ENCODE measurements at regions not wholly inside any gene's neighbourhood (a gene's known extent, or its start where the extent isn't known, plus 50 kb on each side); places are given as distances from the start of the nearest gene placed in this dataset.
"Not testable (repeated sequence)": the region's sequence is repeated elsewhere in the genome, so short reads cannot be mapped to it uniquely, and the experiment has no call there.

DNA sequence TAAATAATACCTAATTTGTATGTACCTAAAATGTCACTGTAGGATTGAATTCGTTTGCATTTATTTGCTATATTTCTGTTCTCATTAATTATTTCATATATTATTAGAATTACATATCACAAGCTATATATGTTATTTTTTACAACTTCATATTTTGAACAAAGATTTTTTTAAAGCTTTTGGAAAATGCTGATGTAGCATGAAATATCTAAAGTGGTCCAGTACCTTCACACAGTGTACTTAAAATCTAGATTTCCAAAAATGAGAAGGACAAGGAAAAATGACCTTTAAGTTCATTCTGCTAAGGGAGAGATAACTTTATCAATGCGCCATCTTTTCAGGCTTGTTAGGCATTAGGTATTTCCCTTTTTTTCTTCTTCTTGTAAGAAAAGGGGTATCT is 71.8 kb downstream of the LARP7 start:
- Histone ChIP-seq H3K36me3 (ENCODE audit: insufficient read depth, low read length) (no peaks in the 10 kb centered on the region), H3K9me2 (replicated peaks; ENCODE audit: insufficient read depth, low read length) (no peaks in the 10 kb centered on the region), H2AFZ (ENCODE audit: low read length) (no peak overlapping the region), H3K9me3 (ENCODE audit: low read length) (no peaks in the 10 kb centered on the region), H3K79me2 (ENCODE audit: low read length) (no peaks in the 10 kb centered on the region), H3K4me1 (ENCODE audit: low read length) (peaks cover 22% of the 10 kb centered on the region), H3K4me2 (ENCODE audit: low read depth, low read length, poor library complexity, severe bottlenecking) (no peak overlapping the region), H3K27ac (ENCODE audit: low read length) (no peak overlapping the region), H3K27me3 (ENCODE audit: low read length) (no peaks in the 10 kb centered on the region), H4K20me1 (ENCODE audit: insufficient read depth, low read depth, low read length) (no peaks in the 10 kb centered on the region), H3K4me3 (ENCODE audit: low read length) (no peak overlapping the region), H3K9ac (ENCODE audit: low read length) (no peak overlapping the region)
- DNase-seq, result no peak

DNA sequence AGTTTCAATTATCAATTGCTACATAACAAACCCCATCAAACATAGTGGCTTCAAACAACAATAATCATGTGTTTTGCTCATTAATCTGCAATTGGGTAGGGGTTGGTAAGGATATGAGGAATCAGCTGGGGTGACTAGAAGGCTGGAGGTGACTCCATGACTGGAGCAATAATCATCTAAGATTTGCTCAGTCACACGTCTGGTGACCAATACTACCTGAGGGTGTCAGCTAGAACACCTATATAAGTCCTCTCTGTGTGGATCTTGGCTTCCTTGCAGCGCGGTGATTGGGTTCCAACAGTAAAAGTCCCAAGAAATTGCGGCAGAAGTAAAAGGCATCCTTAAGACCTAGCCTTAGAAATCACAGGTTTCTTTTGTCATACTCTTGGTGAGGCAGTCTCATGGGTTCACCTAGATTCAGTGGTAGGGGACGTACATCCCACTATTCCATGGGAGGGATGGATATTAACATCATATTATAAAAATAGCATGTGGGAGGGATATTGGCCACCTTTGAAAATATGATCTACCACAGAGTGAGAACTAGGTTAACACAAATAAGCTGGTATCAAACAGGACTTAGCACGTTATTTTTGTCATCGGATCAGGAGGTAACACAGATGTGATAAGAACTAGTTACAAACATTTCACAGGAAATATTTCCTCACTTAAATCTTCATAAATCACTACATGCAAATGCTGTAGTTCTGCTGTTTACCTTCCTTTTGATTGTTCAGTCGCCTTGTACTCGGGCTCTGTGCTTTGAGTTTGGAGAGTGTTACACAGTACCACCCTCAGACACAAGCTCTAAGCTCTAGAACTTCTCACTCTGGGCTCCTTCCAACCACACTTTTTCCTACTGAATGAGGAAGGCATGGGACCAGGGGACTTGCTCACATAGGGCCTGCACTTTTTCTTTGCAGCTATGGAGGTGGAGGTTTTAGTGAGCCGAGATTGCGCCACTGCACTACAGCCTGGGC is 78.3 kb downstream of the LARP7 start:
- Histone ChIP-seq H3K79me2 (ENCODE audit: low read length) (no peaks in the 10 kb centered on the region), H3K9me2 (replicated peaks; ENCODE audit: insufficient read depth, low read length) (no peaks in the 10 kb centered on the region), H3K9me3 (ENCODE audit: low read length) (no peaks in the 10 kb centered on the region), H3K27me3 (ENCODE audit: low read length) (no peaks in the 10 kb centered on the region), H3K36me3 (ENCODE audit: insufficient read depth, low read length) (no peaks in the 10 kb centered on the region), H3K4me3 (ENCODE audit: low read length) (no peak overlapping the region), H3K9ac (ENCODE audit: low read length) (no peak overlapping the region), H3K4me1 (ENCODE audit: low read length) (peaks cover 7% of the 10 kb centered on the region), H3K4me2 (ENCODE audit: low read depth, low read length, poor library complexity, severe bottlenecking) (no peak overlapping the region), H2AFZ (ENCODE audit: low read length) (no peak overlapping the region), H3K27ac (ENCODE audit: low read length) (no peak overlapping the region), H4K20me1 (ENCODE audit: insufficient read depth, low read depth, low read length) (no peaks in the 10 kb centered on the region)
- DNase-seq, result no peak

DNA sequence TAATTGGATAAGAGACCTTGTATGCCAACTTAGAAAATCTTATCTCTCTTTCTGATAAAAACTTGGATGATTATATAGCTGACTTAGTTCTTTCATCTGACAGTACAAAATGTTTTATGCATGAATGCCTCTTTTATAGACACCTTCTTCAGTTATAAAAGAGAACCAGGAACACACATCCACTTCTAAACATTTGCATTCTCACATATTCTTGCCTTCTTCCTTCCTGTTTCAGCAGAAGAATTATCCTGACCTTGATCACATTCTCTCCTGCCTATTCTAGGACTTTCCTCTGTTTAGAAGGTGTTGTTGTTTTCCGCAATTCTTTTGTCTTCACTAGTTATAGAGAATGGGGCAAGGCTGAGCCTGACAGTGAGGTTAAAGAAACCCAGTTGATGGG is 80.9 kb downstream of the LARP7 start:
- Histone ChIP-seq H3K27me3 (ENCODE audit: low read length) (no peaks in the 10 kb centered on the region), H4K20me1 (ENCODE audit: insufficient read depth, low read depth, low read length) (no peaks in the 10 kb centered on the region), H3K4me2 (ENCODE audit: low read depth, low read length, poor library complexity, severe bottlenecking) (peak overlapping the region; percentile 43), H3K4me3 (ENCODE audit: low read length) (no peak overlapping the region), H3K9me3 (ENCODE audit: low read length) (no peaks in the 10 kb centered on the region), H3K36me3 (ENCODE audit: insufficient read depth, low read length) (no peaks in the 10 kb centered on the region), H3K27ac (ENCODE audit: low read length) (no peak overlapping the region), H3K9ac (ENCODE audit: low read length) (peak overlapping the region; percentile 32; the same call in 1 of the 2 replicates), H3K9me2 (replicated peaks; ENCODE audit: insufficient read depth, low read length) (no peaks in the 10 kb centered on the region), H3K4me1 (ENCODE audit: low read length) (peaks cover 14% of the 10 kb centered on the region), H3K79me2 (ENCODE audit: low read length) (no peaks in the 10 kb centered on the region), H2AFZ (ENCODE audit: low read length) (peak overlapping the region; percentile 84; the same call in 1 of the 2 replicates)
- peak; percentile 59 for DNase-seq

DNA sequence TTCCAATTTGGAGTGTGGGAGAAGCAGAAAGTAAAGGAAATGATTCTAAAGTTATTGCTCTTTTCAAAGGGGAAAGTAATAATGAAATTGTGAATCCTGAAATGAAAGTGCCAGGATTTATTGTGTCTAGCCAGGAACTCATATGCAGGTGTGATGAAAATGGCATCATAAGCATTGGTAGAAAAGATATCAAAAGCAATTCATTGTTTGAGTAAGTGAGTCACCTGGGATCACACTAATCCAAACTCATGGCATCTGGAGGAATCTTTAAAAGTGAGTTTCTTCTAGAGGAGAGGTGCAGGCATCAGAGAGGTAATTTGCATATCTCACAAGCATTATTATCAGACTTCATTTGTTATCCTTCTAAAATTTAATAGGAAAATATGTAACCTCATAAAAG is 84.7 kb downstream of the LARP7 start:
- Histone ChIP-seq H4K20me1 (ENCODE audit: insufficient read depth, low read depth, low read length) (no peaks in the 10 kb centered on the region), H2AFZ (ENCODE audit: low read length) (no peak overlapping the region), H3K9me2 (replicated peaks; ENCODE audit: insufficient read depth, low read length) (no peaks in the 10 kb centered on the region), H3K27ac (ENCODE audit: low read length) (no peak overlapping the region), H3K9me3 (ENCODE audit: low read length) (no peaks in the 10 kb centered on the region), H3K27me3 (ENCODE audit: low read length) (no peaks in the 10 kb centered on the region), H3K4me1 (ENCODE audit: low read length) (peaks cover 14% of the 10 kb centered on the region), H3K36me3 (ENCODE audit: insufficient read depth, low read length) (no peaks in the 10 kb centered on the region), H3K4me2 (ENCODE audit: low read depth, low read length, poor library complexity, severe bottlenecking) (peak overlapping the region; percentile 26), H3K4me3 (ENCODE audit: low read length) (no peak overlapping the region), H3K79me2 (ENCODE audit: low read length) (no peaks in the 10 kb centered on the region), H3K9ac (ENCODE audit: low read length) (no peak overlapping the region)
- DNase-seq, result no peak

DNA sequence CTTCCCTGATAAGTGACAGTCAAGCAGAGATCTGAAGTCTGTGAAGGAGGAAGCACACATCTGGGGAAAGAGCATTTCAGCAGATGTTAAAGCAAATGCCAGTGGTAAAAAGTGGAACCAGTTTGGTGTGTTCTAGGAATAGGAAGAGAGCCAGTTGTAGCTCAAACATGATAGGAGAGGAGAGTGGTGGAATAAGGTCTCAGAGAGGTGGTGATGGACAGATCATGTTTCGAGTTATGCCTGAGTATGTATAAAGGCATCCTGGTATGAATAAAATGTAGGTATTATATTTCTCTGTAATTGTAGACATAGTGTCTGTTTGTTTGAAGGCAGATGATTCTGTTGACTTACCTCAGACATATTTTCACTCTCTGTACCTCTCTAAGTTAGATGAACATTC is 89.1 kb downstream of the LARP7 start:
- no peaks in the 10 kb centered on the region for H3K27me3 ChIP-seq (ENCODE audit: low read length)
- no peaks in the 10 kb centered on the region for H3K79me2 ChIP-seq (ENCODE audit: low read length)
- H3K27ac ChIP-seq (ENCODE audit: low read length), result no peak overlapping the region
- H3K9ac ChIP-seq (ENCODE audit: low read length), result no peak overlapping the region
- no peaks in the 10 kb centered on the region for H3K9me2 ChIP-seq (replicated peaks; ENCODE audit: insufficient read depth, low read length)
- H3K36me3 ChIP-seq (ENCODE audit: insufficient read depth, low read length), result no peaks in the 10 kb centered on the region
- no peak for DNase-seq
- H3K4me3 ChIP-seq (ENCODE audit: low read length), result no peak overlapping the region
- peaks cover 7% of the 10 kb centered on the region for H3K4me1 ChIP-seq (ENCODE audit: low read length)
- H2AFZ ChIP-seq (ENCODE audit: low read length), result no peak overlapping the region
- H3K4me2 ChIP-seq (ENCODE audit: low read depth, low read length, poor library complexity, severe bottlenecking), result no peak overlapping the region
- H4K20me1 ChIP-seq (ENCODE audit: insufficient read depth, low read depth, low read length), result no peaks in the 10 kb centered on the region
- H3K9me3 ChIP-seq (ENCODE audit: low read length), result no peaks in the 10 kb centered on the region

DNA sequence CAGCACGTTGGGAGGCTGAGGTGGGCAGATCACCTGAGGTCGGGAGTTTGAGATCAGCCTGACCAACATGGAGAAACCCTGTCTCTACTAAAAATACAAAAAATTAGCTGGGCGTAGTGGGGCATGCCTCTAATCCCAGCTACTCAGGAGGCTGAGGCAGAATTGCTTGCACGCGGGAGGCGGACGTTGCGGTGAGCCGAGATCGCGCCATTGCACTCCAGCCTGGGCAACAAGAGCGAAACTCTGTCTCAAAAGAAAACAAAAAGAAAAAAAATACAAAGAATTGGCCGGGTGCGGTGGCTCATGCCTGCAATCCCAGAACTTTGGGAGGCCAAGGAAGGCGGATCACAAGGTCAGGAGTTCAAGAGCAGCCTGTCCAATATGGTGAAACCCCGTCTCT is 90.8 kb downstream of the LARP7 start:
- not testable (repeated sequence) for H3K36me3 ChIP-seq (ENCODE audit: insufficient read depth, low read length); H3K9ac ChIP-seq (ENCODE audit: low read length); H3K27ac ChIP-seq (ENCODE audit: low read length); H3K9me3 ChIP-seq (ENCODE audit: low read length); DNase-seq; H2AFZ ChIP-seq (ENCODE audit: low read length); H3K27me3 ChIP-seq (ENCODE audit: low read length); H3K4me3 ChIP-seq (ENCODE audit: low read length); H3K9me2 ChIP-seq (replicated peaks; ENCODE audit: insufficient read depth, low read length); H3K4me2 ChIP-seq (ENCODE audit: low read depth, low read length, poor library complexity, severe bottlenecking); H3K4me1 ChIP-seq (ENCODE audit: low read length); H4K20me1 ChIP-seq (ENCODE audit: insufficient read depth, low read depth, low read length); H3K79me2 ChIP-seq (ENCODE audit: low read length)

DNA sequence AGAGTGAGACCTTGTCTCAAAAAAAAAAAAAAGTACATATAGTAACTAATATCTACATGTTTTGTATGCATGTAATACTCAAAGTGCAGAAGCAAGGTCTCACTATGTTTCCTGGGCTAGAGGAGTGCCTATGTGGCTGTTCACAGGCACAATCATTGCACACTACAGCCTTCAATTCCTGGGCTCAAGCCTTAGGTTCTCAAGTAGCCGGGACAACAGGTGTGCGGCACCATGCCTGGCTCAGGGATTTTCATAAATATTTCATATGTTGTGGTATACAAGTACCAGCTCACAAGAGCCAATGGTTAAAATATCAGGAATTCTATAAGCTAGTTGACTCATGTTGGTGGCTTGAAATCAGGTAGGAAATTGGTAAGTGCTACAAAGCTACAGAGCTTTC is 94.8 kb downstream of the LARP7 start:
- Histone ChIP-seq H3K9me2 (replicated peaks; ENCODE audit: insufficient read depth, low read length) (no peaks in the 10 kb centered on the region), H3K36me3 (ENCODE audit: insufficient read depth, low read length) (no peaks in the 10 kb centered on the region), H2AFZ (ENCODE audit: low read length) (no peak overlapping the region), H3K4me1 (ENCODE audit: low read length) (no peaks in the 10 kb centered on the region), H3K79me2 (ENCODE audit: low read length) (no peaks in the 10 kb centered on the region), H4K20me1 (ENCODE audit: insufficient read depth, low read depth, low read length) (no peaks in the 10 kb centered on the region), H3K9me3 (ENCODE audit: low read length) (no peaks in the 10 kb centered on the region), H3K4me3 (ENCODE audit: low read length) (no peak overlapping the region), H3K27ac (ENCODE audit: low read length) (no peak overlapping the region), H3K4me2 (ENCODE audit: low read depth, low read length, poor library complexity, severe bottlenecking) (no peak overlapping the region), H3K9ac (ENCODE audit: low read length) (no peak overlapping the region), H3K27me3 (ENCODE audit: low read length) (no peaks in the 10 kb centered on the region)
- DNase-seq, result no peak

DNA sequence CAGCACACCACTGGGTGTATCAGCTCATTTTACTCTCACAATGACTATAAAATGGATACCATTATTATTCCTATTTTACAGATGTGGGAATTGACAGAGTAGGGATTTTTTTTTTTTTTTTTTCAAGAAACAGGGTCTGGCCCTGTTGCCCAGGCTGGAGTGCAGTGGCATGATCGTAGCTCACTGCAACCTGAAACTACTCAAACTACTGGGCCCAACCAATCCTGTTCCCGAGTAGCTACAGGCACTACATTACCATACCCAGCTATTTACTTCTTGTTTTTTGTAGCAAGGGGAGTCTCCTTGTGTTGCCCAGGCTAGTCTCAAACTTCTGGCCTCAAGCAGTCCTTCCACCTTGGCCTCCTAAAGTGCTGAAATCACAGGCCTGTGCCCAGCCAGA is 95.2 kb downstream of the LARP7 start:
- H3K27me3 ChIP-seq (ENCODE audit: low read length), result no peaks in the 10 kb centered on the region
- H3K4me3 ChIP-seq (ENCODE audit: low read length), result no peak overlapping the region
- no peaks in the 10 kb centered on the region for H3K9me2 ChIP-seq (replicated peaks; ENCODE audit: insufficient read depth, low read length)
- no peaks in the 10 kb centered on the region for H3K79me2 ChIP-seq (ENCODE audit: low read length)
- H3K36me3 ChIP-seq (ENCODE audit: insufficient read depth, low read length), result no peaks in the 10 kb centered on the region
- H3K4me2 ChIP-seq (ENCODE audit: low read depth, low read length, poor library complexity, severe bottlenecking), result no peak overlapping the region
- H3K4me1 ChIP-seq (ENCODE audit: low read length), result no peaks in the 10 kb centered on the region
- no peak overlapping the region for H3K9ac ChIP-seq (ENCODE audit: low read length)
- no peak overlapping the region for H3K27ac ChIP-seq (ENCODE audit: low read length)
- H4K20me1 ChIP-seq (ENCODE audit: insufficient read depth, low read depth, low read length), result no peaks in the 10 kb centered on the region
- no peak overlapping the region for H2AFZ ChIP-seq (ENCODE audit: low read length)
- H3K9me3 ChIP-seq (ENCODE audit: low read length), result no peaks in the 10 kb centered on the region
- DNase-seq, result no peak
